ENCODE measurements at regions not wholly inside any gene's neighbourhood (a gene's known extent, or its start where the extent isn't known, plus 50 kb on each side); places are given as distances from the start of the nearest gene placed in this dataset.

GRCh38 chr4:17096692-17097091, 198.2 kb upstream of the LDB2 start:
- H3K9me3 ChIP-seq = no peaks in the 10 kb centered on the region
- DNase-seq = no peak
- H3K4me1 ChIP-seq = peaks cover 0 to 5% of the 10 kb centered on the region in 2 donors
- intact Hi-C loops (cut with DNase I; ENCODE audit: low total_unique reads) = no loop called here
- no peaks in the 10 kb centered on the region for H3K27me3 ChIP-seq
- no peak overlapping the region for H3K27ac ChIP-seq
- TF ChIP-seq POLR2A (IDR thresholded peaks at IDR 0.05) (no peak), CTCF (IDR thresholded peaks at IDR 0.05) (no peak)
- H3K36me3 ChIP-seq = no peaks in the 10 kb centered on the region
- H3K4me3 ChIP-seq = no peak overlapping the region

GRCh38 chr4:17095771-17096170, 197.3 kb upstream of the LDB2 start:
- TF ChIP-seq CTCF (IDR thresholded peaks at IDR 0.05) (no peak), POLR2A (IDR thresholded peaks at IDR 0.05) (no peak)
- H3K27me3 ChIP-seq = no peaks in the 10 kb centered on the region
- H3K36me3 ChIP-seq = no peaks in the 10 kb centered on the region
- intact Hi-C loops (cut with DNase I; ENCODE audit: low total_unique reads) = no loop called here
- DNase-seq = no peak
- H3K4me3 ChIP-seq = no peak overlapping the region
- no peak overlapping the region for H3K27ac ChIP-seq
- H3K9me3 ChIP-seq = no peaks in the 10 kb centered on the region
- peaks cover 0 to 5% of the 10 kb centered on the region in 2 donors for H3K4me1 ChIP-seq

- no peaks in the 10 kb centered on the region for H3K27me3 ChIP-seq
- H3K27ac ChIP-seq = no peak overlapping the region
- no peak for DNase-seq
- intact Hi-C loops (cut with DNase I; ENCODE audit: low total_unique reads) = no loop called here
- TF ChIP-seq CTCF (IDR thresholded peaks at IDR 0.05) = no peak
- no peaks in the 10 kb centered on the region for H3K36me3 ChIP-seq
- H3K4me1 ChIP-seq = peaks cover 0 to 5% of the 10 kb centered on the region in 2 donors
- H3K4me3 ChIP-seq = no peak overlapping the region
- no peaks in the 10 kb centered on the region for H3K9me3 ChIP-seq
Observed at GRCh38 chr4:17094876-17095210, 196.4 kb upstream of the LDB2 start.

GRCh38 chr4:17094159-17094875, 195.9 kb upstream of the LDB2 start:
- H3K9me3 ChIP-seq = no peaks in the 10 kb centered on the region
- DNase-seq = no peak
- H3K27me3 ChIP-seq = no peaks in the 10 kb centered on the region
- no peak overlapping the region for H3K27ac ChIP-seq
- H3K4me1 ChIP-seq = peaks cover 0 to 5% of the 10 kb centered on the region in 2 donors
- TF ChIP-seq POLR2A (IDR thresholded peaks at IDR 0.05) (no peak), CTCF (IDR thresholded peaks at IDR 0.05) (no peak)
- H3K4me3 ChIP-seq = no peak overlapping the region
- intact Hi-C loops (cut with DNase I; ENCODE audit: low total_unique reads) = no loop called here
- no peaks in the 10 kb centered on the region for H3K36me3 ChIP-seq

GRCh38 chr4:17093481-17093880, 195.0 kb upstream of the LDB2 start:
- no peaks in the 10 kb centered on the region for H3K9me3 ChIP-seq
- no peak for DNase-seq
- H3K36me3 ChIP-seq = no peaks in the 10 kb centered on the region
- no peak overlapping the region for H3K27ac ChIP-seq
- intact Hi-C loops (cut with DNase I; ENCODE audit: low total_unique reads) = no loop called here
- no peak overlapping the region for H3K4me3 ChIP-seq
- no peaks in the 10 kb centered on the region for H3K27me3 ChIP-seq
- peaks cover 0 to 5% of the 10 kb centered on the region in 2 donors for H3K4me1 ChIP-seq
- TF ChIP-seq POLR2A (IDR thresholded peaks at IDR 0.05) = no peak
- TF ChIP-seq CTCF (IDR thresholded peaks at IDR 0.05) = no peak
